ENCODE measurements at regions not wholly inside any gene's neighbourhood (a gene's known extent, or its start where the extent isn't known, plus 50 kb on each side); places are given as distances from the start of the nearest gene placed in this dataset.
"Not testable (repeated sequence)": the region's sequence is repeated elsewhere in the genome, so short reads cannot be mapped to it uniquely, and the experiment has no call there.

DNA sequence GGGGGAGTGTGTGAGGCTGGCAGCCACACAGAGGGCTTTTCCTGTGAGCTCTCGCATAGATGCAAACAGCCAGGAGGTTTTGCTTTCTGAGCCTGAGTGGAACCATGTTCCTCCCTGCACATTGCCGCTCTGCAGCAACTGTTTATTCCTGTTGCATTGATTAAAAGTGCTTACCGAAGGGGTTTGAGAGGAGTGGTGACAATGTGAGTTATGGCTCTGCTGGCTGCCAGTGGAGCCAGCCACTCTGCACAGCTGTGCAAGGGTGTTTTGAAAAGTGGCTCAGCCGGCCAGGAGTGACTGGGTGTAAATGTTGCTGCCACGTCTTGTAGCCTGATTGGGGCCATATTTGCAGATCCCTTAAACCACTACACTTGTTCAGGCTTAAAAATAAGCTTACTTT is 114.9 kb upstream of the EEF2KMT start:
- not testable (repeated sequence) for DNase-seq (ENCODE audit: low spot score)

DNA sequence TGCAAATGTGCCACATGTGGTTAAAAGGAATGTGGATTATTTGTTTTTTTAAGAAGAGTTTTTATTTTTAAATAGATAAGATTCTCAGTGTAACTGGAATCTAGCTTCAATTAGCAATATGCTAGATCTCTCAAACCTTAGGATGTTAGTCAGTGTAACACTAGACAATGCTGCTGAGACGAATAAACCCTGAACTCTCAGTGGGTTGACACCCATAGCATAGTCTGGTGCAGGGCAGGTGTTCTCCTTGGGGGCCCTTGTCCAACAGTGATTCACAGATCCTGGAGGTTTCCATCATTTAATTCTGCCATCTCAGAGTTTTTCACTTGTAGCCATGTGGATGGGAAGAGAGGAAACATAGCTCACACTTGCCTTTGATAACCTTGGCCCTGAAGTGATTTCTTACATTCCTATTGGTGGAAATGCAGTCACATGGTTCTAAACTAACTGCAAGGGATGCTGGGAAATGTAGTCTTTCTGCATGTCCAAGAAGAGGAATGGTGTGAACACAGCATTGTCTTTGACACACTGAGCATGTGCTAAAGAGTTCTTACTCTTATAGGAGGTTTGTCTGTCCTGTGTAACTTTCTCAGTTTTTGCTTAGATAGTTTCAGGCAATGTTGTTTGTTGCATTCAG is 110.4 kb upstream of the EEF2KMT start:
- DNase-seq (ENCODE audit: low spot score): not testable (repeated sequence)

DNA sequence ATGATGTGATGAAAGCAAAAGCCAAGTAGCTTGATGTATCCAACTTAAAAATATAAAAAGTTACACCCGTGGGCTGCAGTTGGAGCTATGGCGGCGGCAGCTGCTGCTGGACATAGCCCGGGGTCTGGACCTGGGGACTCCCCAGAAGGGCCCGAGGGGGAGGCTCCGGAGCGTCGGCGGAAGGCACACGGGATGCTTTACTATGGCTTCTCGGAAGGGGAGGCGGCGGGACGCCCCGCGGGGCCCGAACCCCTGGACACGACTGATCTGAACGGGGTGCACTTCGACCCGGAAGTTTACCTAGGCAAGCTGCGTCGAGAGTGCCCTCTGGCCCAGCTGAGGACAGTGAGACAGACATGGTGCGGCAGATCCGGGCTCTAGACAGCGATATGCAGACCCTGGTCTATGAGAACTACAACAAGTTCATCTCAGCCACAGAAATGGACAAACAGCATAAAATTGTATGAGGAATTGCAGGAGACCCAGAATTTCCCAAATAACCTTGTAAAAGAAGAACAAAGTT is 109.5 kb upstream of the EEF2KMT start:
- no peak for DNase-seq (ENCODE audit: low spot score)

DNA sequence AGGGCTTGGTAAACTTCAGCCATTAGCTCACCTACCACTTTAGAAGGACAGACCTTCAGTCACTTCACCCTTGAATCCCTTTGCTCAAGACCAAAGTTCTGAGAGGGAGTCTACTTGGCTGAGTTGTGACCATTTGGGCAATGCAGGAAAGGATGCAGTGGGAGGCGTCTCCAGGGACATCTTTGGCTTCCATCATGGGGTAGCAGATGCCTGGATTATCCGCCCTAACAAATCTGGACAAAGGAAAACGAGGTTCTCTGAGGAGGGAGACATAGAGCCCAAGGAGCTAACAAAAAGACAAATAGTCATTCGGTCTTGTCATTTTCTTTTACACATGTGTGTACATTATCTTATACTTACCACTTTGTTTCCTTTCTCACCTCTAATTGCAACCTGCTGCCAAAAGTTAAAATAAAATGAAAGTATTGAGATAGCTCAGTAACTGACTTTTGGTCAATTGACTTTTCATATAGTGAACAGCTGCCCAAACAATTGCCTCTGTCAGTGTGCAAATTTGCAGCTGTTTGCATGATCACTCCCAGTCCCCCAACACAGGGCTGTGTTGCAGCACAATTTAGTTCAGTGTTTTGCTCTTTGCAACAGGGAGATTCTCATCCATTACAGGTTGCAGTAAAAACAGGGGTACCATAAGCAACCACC is 108.9 kb upstream of the EEF2KMT start:
- DNase-seq (ENCODE audit: low spot score): no peak

DNA sequence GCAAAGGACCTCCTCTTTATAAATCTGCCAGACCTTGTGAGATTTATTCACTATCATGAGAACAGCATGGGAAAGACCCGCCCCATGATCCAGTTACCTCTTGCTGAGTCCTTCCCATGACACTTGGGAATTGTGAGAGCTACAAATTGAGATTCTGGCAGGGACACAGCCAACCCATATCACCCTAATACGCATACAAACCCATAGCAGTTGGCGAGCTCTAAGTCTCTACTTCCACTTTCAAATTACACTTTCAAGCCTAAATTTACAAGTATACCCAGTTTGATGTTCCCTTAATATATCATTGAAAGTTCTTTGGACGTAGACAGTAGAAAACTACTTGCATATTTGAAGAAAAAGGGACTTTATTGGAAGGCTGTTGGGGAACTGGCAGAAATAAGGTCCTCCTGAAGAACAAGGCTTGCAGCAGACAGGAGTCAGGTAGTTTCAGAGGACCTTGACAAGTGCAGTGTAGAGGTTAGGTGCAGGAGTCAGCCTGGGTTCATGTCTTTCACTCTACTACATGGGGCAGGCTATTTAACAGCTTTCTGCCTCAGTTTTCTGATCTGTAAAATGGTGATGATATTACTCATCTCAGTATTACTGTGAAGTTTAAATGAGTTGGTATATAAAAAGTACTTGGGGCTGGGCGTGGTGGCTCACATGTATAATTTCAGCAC is 107.9 kb upstream of the EEF2KMT start:
- no peak for DNase-seq (ENCODE audit: low spot score)

- DNase-seq (ENCODE audit: low spot score): not testable (repeated sequence)
Observed at GRCh38 chr16:5203675-5204074, 106.1 kb upstream of the EEF2KMT start.

DNA sequence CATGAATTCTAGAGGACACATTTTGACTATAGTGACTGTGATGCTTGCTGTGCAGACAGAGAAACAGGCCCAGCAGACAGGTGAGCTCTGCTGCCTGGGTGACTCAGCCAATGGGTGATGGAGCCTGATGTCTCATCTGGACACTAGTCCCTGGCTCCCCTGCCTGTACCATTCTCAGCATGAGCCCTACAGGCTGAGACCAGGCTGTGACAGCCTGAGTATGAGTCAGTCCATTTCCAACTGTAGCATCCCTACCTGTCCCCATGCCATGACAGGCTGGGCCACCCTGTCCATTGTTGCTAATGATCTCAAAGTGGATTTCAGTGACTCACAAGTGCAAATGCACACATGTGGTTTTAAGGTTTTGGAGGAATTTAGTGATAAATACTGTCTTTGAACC is 102.5 kb upstream of the EEF2KMT start:
- no peak for DNase-seq (ENCODE audit: low spot score)

DNA sequence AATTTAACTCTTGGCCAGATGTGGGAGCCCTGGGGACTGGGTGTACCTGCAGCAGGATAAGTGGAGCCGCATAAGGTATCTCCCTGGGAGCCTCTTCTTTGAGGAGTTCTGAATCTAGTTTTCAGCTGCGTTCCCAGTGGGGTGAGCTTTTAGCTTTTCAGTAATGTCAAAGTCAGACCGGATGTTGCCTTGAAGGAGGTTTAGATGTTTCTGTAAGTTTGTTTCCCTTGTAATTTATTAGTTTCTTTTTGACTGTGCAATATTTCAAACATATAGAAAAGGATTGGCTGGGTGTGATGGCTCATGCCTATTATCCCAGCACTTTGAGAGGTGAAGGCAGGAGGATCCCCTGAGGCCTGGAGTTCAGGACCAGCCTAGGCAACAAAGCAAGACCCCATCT is 98.6 kb upstream of the EEF2KMT start:
- DNase-seq (ENCODE audit: low spot score): no peak

GRCh38 chr16:5193861-5194260 is 96.3 kb upstream of the EEF2KMT start:
- no peak for DNase-seq (ENCODE audit: low spot score)

- DNase-seq (ENCODE audit: low spot score): no peak
Observed at GRCh38 chr16:5188989-5189352, 91.4 kb upstream of the EEF2KMT start.

- DNase-seq (ENCODE audit: low spot score): no peak
Observed at GRCh38 chr16:5188318-5188988, 90.9 kb upstream of the EEF2KMT start.

- no peak for DNase-seq (ENCODE audit: low spot score)
Observed at GRCh38 chr16:5187402-5187952, 89.9 kb upstream of the EEF2KMT start.

- DNase-seq (ENCODE audit: low spot score): no peak
Observed at GRCh38 chr16:5186381-5186903, 88.8 kb upstream of the EEF2KMT start.

GRCh38 chr16:5176505-5176904 is 78.9 kb upstream of the EEF2KMT start:
- DNase-seq (ENCODE audit: low spot score): no peak

DNA sequence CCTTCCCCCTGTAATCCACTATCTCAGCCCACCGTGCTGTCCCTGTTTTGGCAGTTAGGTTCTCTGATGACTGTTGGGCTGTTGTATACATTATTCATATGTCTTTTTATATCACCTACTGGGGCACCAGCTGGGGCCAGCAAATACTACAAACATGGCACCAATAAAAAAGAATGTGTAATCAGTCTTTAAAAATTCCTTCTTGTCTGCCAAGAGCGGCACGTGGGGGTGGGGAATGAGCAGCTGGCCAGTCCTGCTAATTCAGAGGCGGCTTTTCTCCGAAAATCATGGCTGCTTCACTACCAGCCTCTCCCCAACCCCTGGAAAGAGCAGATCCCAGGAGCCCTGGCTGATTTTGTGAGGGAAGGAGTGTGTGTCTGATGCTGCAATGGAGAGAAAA is 77.7 kb upstream of the EEF2KMT start:
- DNase-seq (ENCODE audit: low spot score): no peak

GRCh38 chr16:5166486-5166885 is 68.9 kb upstream of the EEF2KMT start:
- DNase-seq (ENCODE audit: low spot score): no peak

- not testable (repeated sequence) for DNase-seq (ENCODE audit: low spot score)
Observed at GRCh38 chr16:5165429-5165828, 67.8 kb upstream of the EEF2KMT start.

DNA sequence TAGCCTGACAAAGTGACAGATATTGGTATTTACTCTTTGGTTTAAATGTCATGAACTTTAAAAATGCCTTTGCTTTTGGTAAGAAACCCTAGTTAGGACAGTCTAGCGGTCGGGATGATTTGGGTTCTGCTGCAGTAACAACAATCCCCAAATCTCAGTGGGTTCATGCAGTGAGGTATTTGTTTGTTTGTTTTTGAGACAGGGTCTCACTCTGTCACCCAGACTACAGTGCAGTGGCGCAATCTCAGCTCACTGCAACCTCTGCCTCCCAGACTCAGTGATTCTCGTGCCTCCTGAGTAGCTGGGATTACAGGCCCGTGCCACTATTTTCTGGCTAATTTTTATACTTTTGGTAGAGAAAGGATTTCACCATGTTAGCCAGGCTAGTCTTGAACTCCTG is 65.2 kb upstream of the EEF2KMT start:
- not testable (repeated sequence) for DNase-seq (ENCODE audit: low spot score)

- not testable (repeated sequence) for DNase-seq (ENCODE audit: low spot score)
Observed at GRCh38 chr16:5161888-5162287, 64.3 kb upstream of the EEF2KMT start.

- DNase-seq (ENCODE audit: low spot score): not testable (repeated sequence)
Observed at GRCh38 chr16:5160010-5160409, 62.4 kb upstream of the EEF2KMT start.

DNA sequence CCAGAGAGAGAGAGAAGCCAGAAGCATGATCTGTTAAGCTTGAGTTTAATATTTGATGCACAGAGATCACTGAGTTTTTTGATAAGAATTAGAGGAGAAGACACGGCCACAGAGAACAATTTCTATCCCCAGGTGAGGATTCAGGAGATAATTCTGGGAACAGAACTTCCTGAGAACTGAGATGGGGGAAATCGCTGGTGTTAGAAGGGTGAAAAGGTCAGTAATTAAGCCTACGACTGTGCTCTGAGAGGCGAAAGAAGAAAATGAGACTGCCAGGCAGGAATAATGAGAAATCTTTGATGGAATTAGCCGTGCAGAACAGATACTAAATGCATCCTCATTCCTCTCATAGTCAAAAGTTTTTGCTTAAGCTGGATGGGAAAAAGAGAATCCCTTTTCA is 61.9 kb upstream of the EEF2KMT start:
- not testable (repeated sequence) for DNase-seq (ENCODE audit: low spot score)

- no peak for DNase-seq (ENCODE audit: low spot score)
Observed at GRCh38 chr16:5158494-5158893, 60.9 kb upstream of the EEF2KMT start.

All from left forelimb (tissue), 1 donor.